GM19452 (cell line): ENCODE measurements at regions not wholly inside any gene's neighbourhood (a gene's known extent, or its start where the extent isn't known, plus 50 kb on each side); places are given as distances from the start of the nearest gene placed in this dataset.

Experiments
- ATAC-seq: cut with Tn5 transposase; IDR thresholded peaks from one replicate; pipeline ENCODE4 v1.9.1; 2021; ENCODE audit not compliant: unreplicated experiment

- ATAC-seq: no peak
Measured at GRCh38 chr12:107223821-107224220, 130.5 kb upstream of the CRY1 start.

GRCh38 chr12:107225635-107226034 lies 132.3 kb upstream of the CRY1 start:
- no peak for ATAC-seq

- no peak for ATAC-seq
Measured at GRCh38 chr12:107226126-107226525, 132.8 kb upstream of the CRY1 start.

GRCh38 chr12:107228076-107228475 lies 134.7 kb upstream of the CRY1 start:
- ATAC-seq: no peak

DNA sequence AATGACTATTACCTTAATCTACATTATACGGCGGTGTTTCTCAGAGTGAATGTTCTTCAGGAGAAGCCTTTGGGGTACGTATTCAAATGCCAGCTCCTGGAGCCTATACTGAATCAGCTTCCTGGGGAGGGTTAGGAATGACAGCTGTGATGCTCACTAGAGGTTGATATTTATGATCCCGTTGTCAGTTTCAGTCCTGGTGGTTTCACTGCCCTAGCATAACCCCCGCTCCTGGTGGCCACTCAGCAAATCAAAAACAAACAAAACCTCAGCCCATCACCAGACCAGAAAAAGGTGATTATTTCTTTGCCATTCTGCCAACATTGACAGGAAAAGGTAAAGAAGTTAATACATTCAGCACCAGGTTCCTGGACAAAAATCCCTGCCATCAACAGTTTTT lies 136.5 kb upstream of the CRY1 start:
- no peak for ATAC-seq

DNA sequence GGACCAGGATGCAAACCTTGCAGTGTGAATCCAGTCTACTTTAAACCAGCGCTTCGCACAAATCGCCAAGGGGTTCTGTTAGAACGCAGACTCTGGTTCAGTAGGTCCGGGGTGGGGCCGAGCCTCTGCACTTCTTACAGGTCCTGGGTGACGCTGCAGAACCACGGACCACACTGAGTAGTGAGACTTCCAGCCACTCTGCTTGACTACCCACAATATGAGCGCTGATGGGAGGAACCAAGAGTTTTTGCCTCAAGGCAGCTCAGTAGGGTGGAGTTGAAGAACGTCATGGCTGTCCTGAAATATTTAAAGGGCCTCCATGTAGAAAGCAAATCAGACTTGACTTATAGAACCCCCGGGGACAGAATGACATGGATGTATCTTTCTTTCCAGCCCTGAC lies 138.0 kb upstream of the CRY1 start:
- no peak for ATAC-seq

DNA sequence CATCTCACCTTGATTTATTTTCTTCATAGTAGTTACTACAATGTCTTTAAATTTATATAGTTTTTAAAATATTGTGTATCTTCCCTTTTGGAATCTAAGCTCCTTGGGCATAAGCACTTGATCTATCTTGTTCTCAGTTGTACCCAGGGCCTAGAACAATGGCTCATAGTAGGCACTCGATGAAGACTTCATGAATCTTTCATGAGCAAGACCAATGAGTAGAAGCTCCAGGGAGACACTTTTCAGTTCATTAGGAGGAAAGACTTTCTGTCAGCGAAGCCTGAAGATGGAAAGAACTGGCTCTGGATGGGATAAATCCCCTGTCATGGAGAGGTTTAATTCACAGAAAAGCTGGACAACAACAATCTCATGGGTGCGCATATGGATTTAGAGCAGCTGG lies 140.2 kb upstream of the CRY1 start:
- no peak for ATAC-seq

DNA sequence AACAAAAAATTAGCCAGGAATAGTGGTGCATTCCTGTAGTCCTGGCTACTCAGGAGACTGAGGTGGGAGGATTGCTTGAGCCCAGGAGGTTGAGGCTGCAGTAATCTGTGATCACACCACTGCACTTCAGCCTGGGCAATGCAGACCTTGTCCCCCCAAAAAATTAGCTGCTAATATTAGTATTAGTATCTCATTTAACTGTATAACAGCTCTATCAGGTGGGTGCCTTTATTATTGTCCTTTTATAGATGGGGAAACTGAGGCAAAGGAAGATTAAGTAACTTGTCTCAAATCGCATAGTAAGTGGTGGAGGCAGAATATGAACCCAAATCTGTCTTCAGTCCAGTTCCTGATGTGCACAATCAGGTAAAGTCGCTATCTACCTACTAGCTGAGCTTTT lies 142.3 kb upstream of the CRY1 start:
- no peak for ATAC-seq

DNA sequence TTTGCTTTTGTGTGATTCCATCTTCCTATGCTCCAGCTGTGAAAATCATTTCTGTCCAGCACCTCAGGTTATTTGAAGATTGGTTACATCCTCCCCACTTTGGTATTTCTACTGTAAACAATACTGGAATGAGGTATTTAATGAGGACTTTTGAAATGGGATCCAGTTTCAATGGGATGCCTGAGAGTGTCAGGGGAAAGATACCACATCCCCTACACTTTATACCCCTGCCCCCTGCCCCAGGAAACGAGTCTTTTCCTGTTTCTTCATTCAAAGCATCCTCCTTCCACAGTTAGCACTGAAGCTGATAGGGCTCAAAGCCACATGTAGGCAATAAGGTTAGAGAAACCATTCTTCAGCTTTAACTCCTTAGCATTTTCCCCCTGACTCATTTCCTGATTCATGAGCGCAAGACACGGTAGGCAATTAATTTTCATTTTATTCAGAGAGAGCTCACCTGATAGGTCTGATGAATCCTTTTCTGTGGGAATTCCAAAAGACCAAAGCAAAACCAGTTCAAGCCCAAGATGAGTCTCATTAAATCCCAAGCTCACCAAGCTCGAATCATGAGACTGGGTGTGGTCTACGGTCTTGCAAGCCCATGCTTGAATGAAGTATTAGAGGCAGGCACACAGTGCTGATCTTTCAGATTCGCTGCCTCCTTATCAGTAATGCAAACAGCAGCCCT lies 143.6 kb upstream of the CRY1 start:
- no peak for ATAC-seq

DNA sequence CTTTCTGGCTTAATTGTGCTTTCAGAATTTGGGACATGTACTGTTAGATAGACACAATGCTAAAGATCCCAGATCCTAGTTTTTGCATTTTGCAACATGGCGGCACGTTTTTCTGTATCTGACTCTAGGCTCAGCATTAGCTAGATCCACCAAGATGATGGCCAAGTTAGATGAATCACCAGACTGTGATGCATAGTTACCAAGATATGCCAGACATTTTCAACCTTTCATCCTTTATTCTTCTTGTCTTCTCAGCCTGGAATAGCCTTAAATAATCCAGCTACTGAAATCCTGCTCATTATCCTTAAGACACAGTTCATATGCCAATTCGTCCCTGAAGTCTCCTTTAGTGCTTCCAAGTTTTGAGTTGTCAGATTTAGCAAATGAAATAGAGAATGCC lies 144.9 kb upstream of the CRY1 start:
- no peak for ATAC-seq

GRCh38 chr12:107241411-107241810 lies 148.1 kb upstream of the CRY1 start:
- ATAC-seq: no peak

DNA sequence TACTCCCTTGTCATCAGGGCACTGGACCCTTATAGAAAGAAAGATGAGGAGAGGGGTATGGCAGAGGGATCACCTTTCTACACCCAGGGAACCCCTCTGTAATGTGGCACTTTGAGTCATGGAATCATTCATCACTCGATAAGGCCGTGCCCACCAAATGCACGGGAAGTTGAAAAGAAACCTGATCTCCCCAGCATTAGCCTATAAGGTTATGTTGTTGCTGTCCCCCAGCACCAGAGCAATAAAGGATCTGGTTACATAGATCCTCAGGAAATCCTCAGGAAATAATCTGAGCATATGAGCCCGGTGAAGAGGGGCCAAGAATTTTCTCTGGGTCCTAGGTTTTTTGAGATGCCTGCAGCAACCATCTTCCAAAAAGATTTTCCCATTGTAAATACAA lies 148.8 kb upstream of the CRY1 start:
- ATAC-seq: no peak

GRCh38 chr12:107243341-107243740 lies 150.0 kb upstream of the CRY1 start:
- ATAC-seq: no peak

DNA sequence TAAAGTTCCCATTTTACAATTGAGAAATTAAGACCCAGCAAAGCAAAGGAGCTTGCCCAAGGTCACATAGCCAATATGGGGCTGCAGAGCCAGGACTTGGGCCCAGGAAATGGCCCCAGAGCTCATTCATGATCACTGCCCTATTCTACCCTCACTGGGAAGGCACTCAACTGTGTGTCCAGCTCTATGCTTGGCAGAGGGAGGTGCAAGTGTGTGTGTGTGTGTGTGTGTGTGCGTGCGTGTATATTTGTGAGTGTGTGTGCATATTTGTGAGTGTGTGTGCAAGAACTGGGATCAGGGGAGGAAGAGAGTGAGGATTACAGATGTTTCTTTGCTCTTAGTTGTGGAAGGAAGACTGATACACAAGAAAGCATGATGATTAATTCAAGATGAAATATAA lies 151.2 kb upstream of the CRY1 start:
- no peak for ATAC-seq

DNA sequence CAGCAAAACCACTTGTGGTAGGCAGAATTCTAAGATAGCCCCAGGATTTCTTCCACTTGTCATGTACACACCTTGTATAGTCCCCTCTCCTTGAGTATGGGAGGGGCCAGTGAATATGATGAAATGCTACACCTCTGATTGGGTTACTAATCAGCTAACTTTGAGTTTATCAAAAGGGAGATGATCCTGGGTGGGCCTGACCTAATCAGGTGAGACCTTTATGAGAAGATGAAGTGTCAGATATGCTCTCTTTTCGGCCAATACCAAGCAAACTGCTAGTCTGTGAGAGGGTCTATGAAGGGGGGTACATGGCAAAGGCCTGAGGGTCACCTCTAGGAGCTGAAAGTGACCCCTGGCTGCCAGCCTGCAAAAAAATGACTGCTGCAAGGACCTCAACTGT lies 154.3 kb upstream of the CRY1 start:
- no peak for ATAC-seq

DNA sequence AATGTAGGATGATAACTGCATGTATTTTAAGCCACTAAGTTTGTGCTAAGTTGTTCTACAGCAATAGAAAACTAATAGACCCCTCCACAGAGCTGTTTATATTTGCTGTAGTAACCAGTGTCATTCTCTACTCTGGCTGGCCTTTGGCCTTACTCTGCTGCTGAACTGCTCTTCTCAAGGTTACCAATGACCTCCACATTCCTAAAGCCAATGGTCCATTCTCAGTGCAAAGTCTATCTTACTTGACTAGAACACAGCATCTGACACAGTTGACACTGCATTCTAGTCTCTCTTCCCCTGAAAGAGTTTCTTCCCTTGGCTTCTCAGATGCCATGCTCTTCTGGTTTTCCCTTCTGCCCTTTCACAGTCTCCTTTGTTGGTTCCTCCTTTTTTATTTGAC lies 154.8 kb upstream of the CRY1 start:
- no peak for ATAC-seq

DNA sequence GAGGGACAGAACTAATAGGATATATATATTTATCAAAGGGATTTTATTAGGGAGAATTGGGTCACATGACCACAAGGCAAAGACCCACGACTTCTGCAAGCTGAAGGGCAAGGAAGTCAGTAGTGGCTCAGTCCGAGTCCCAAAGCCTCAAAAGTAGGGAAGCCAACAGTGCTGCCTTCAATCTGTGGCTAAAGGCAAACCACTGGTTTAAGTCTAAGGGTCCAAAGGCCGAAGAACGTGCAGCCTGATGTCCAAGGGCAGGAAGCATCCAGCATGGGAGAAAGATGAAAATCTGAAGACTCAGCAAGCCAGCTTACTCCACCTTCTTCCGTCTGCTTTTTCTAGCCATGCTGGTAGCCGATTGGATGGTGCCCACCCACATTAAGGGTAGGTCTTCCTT lies 157.9 kb upstream of the CRY1 start:
- ATAC-seq: no peak

- no peak for ATAC-seq
Measured at GRCh38 chr12:107253361-107253760, 160.0 kb upstream of the CRY1 start.

DNA sequence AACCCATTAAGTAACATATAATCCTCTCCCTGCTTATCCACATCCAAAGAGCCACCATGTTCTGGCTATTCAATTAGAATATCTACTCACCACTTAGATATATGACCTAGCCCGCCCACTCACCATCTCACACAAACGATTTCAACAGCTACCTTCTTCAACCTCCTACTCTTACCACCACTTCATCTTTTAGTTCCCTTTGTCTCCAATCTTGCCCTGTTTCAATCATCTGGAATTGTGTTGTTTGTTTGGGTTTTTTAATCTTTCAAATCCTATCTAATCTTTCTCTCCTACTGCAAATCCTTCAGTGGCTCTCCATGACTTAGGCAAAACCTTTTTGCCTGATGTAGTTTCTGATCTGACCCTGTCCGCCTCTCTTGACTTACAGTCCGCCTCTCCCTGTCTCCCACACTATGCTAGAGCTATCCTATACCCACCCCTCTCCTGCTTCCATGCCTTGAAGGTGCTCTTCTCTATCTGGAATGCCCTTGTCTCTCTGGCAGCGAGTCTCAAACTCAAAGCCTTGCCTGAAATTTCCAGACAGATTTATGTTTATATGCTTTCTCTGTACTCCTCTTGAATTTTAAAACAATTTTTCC lies 161.0 kb upstream of the CRY1 start:
- ATAC-seq: no peak

DNA sequence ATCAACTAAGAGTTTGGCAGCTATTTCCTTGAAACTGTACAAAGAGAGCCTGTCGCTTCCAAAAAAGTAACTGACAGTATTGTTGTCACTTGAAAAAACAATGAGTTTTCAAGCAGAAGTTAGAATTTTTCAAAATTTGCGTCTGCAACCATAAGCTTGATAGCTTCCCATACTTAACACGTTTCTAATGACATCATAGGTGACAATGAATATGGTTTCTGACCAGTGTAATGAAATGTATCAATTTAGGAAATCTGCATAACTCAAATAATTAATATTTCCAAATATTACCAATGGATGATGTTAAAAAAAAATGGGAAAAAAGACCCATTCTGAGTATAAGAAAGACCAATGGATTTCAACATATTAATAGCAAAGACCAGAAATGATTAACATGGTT lies 165.4 kb upstream of the CRY1 start:
- no peak for ATAC-seq

- no peak for ATAC-seq
Measured at GRCh38 chr12:107263980-107264379, 170.6 kb upstream of the CRY1 start.

DNA sequence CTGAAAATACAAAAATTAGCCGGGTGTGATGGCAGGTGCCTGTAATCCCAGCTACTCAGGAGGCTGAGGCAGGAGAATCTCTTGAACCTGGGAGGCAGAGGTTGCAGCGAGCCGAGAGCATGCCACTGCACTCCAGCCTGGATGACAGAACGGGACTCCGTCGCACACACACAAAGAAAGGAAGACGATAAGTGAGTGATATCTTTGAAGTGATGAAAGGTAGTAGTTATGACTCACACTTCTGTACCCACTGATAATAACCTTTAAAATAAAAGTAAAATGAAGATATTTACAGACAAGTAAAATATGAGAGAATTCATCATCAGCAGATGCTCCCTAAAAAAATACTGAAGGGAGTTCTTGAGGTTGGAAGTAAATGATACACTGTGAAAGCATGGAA lies 171.3 kb upstream of the CRY1 start:
- no peak for ATAC-seq

GRCh38 chr12:107267604-107268003 lies 174.3 kb upstream of the CRY1 start:
- no peak for ATAC-seq
